ENCODE measurements at regions not wholly inside any gene's neighbourhood (a gene's known extent, or its start where the extent isn't known, plus 50 kb on each side); places are given as distances from the start of the nearest gene placed in this dataset.

- no peak for TF ChIP-seq POLR2A (IDR thresholded peaks at IDR 0.05)
- TF ChIP-seq CTCF (IDR thresholded peaks at IDR 0.05 in 8 of 11, conservative IDR thresholded peaks at IDR 0.05 in 3 of 11): no peak
Measured at GRCh38 chr3:156610154-156610553, 55.2 kb upstream of the SSR3 start.
